Superior temporal gyrus (tissue), 1 donor: ENCODE measurements at regions not wholly inside any gene's neighbourhood (a gene's known extent, or its start where the extent isn't known, plus 50 kb on each side); places are given as distances from the start of the nearest gene placed in this dataset.
A peak's percentile ranks its signal among the peaks of the same experiment; 100 is the strongest.

ENCODE experiments used
- DNase-seq: peaks from one replicate; pipeline ENCODE4 v3.0.0-alpha.2; 2016; ENCODE audit errors: extremely low spot score

DNA sequence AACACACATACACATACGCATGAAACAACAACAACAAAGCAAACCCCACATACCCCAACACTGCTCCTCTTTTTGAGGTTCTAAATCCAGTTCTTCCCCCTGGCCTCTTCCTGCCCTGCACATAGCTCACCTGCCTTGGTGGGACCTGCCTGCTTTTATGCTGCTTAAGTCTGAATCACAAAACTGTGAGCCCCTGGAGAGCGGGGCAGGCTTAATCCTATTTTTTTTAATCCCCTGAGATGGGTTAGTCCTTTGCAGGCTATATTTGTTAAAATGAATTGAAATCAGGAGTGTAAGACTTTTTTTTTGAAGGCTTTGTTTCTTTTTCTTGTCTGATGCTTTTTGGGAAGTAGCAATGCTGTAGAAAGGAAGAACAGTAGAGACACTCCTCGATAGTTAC lies 84.6 kb upstream of the MAX start:
- no peak for DNase-seq

DNA sequence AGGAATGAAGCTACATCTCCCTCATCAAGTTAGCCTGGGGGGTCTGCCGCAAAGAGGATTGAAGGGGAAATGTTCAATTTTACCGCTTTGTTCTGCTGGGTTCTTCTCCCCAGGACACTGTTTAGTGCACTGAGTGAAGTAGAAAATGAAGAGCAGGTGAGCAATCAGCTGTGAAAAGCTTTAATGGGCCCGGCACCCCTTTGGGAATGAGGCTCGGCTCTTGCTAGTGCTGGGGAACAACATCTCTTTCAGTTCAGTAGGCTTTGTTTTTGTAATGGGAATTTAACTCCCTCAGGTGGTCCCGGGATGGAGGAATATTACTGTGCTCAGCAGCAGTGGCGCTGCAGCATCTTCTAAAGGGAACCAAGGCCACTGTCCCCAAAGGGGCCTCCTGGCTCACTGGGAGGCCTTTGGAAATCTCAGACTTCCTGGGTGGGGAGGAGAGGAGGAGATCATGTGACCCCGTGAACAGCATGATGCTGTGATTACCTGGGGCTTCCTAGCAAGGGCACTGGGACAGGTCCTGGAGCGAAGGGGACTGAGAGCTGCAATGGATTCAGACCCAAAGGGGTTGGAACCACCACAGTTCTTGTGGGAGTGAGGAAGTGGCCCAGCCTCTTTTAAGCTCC lies 85.2 kb upstream of the MAX start:
- no peak for DNase-seq

DNA sequence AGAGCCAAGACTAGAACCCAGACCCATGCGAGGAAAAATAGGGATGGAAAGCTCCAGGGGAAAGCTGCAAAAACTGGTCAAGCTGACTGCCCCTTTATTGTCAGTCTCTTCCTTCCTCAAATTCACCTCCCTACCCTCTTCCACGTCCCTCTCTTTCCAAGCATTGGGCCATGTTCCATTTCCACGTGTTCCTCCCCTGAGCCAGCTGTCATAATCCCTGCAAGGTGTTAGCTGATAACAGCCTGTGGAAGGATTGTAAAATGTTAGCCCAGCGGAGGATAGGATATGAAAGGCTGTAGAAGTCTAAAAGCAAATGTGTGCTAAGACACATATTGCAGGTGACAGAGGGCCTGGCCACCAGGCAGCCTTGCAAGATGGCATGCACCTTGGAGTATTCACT lies 88.0 kb upstream of the MAX start:
- no peak for DNase-seq

DNA sequence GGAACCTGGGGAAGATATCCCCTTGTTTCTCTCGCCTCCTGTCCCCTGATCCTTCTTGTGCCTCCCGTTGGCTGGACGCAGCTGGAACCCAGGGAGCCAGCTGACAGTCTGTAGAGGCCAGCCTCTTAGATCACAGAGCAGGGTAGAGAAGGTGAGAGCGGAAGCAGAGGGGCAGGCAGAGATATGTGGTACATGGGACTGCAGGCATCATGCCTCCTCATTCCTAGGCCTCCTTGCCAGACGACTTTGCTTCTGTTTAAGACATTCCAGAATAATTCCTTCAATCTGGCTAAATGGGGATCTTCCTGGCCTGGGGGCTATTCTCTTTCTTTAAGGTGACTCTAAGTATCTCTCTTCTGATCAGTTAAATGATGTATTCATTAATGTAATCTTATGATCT lies 89.4 kb upstream of the MAX start:
- no peak for DNase-seq

DNA sequence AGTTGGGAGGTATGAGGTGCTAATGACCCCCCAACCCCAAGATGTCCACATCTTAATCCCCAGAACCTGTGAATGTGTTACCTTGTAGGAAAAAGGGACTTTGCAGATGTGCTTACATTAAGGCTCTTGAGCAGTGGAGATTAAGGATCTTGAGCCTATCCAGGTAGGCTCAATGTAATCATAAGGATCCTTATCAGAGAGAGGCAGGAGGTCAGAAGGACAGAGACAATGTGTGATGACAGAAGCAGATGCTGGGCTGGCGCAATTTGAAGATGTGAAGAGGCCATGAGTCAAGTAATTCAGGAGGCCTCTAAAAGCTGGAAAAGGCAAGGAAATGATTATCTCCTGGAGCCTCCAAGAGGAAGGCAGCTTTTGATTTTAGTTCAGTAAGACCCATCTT lies 90.4 kb upstream of the MAX start:
- no peak for DNase-seq

DNA sequence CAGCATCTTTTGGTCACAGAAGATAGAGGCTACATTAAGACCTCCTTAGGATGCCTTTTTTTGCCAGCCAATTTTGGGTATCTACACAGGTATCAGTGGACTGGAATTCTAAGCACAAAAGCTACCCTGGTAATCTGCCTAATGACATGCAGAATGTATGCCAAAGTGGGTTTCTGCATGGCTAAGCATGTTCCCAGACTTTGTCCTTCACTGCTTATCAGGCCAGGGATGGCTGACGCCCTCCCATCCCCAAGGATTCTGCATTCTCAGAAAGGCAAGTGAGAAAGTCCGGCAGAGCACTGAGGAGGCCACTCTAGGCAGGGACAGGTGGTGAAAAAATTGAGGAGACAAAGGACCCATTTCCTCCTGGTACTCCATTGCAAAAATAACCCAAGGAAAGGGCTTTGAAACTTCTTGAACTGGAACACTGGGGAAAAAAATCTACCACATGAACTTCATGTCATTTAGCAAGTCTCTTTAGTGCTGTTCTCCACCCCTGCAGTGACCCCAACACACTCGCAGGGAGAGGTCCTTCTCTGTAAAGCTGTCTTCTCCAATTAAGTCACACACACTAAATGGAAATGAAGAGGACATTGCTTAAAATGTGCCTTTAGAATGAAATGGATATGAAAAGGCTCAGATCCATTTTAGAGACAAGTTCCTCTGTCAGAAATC lies 91.7 kb upstream of the MAX start:
- DNase-seq = no peak

DNA sequence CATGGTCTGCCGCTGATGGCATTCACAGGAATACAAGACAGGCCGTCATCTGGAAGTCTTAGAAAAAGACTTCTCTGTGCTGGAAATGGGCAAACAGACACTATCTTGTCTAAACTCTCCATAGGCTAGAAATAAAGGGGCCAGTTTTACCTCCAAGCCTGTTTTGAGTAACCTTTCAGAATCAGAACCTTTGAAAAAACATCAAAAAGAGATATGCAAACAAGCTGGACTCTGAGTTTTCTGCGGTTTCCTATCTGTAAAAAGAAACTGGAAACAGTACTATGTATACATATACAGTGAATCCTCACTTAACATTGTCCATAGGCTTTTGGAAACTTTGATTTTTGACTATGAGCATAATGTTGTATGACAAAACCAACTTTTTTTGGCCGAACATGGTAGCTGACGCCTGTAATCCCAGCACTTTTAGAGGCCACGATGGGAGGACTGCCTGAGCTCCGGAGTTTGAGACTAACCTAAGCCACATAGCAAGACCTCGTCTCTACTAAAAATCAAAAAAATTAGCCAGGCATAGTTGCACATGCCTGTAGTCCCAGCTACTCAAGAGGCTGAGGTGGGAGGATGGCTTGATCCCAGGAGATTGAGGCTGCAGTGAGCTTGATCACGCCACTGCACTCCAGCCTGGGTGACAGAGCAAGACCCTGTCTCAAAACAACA lies 92.9 kb upstream of the MAX start:
- no peak for DNase-seq

DNA sequence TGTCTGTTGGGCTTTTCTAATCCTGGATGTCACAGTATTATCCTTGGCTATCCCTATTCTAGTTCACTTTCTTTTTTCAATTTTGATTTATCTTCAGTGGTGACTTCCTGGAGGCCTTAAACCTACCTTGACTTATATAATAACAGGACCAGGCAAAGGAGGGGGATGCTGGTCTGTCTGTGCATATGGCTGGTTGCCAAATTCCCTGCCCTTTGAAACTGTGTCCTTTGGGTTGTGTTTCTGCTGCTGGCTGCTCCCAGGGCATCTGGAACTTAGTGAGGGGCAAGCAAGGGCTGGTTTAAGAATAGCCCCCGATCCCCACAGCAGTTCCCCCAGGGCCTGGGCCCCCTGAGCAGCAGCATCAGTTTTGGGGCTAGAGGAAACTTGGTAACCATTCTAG lies 96.0 kb upstream of the MAX start:
- no peak for DNase-seq

DNA sequence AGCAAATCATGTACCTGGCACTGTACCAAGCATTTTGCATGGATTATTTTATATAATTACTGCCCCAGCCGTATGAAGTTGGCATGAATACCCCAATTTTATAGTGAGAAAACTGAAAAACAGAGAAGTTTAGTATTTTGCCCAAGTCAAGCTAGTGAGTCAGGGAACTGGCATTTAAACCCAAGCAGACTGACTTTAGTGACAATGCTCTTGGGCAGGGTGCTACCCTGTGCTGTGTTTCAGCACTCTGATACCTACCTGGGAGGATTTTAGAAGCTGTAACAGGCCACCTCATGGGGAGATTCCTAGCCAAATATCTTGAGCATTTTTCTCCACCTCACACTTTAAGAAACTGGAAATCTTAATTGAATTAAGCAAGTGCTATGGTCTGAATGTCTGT lies 98.1 kb upstream of the MAX start:
- no peak for DNase-seq

DNA sequence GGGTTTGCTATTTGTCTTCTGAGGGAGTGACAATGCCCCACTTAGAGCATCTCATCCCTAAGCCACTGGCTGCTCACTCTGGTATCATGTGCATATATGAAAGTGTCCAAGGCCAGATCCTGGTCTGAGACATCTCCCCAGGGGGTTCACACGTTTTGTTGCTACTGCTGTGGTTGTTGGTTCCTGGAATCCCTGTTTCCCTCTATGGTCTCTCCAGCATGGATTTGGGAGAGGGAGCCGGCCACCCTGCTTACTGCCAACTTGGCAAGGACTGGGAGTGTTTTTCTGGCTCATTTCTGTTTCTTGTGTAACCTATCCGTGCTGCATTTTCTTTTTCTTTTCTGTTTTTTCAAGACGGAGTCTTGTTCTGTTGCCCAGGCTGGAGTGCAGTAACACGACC lies 101.3 kb upstream of the MAX start:
- no peak for DNase-seq

DNA sequence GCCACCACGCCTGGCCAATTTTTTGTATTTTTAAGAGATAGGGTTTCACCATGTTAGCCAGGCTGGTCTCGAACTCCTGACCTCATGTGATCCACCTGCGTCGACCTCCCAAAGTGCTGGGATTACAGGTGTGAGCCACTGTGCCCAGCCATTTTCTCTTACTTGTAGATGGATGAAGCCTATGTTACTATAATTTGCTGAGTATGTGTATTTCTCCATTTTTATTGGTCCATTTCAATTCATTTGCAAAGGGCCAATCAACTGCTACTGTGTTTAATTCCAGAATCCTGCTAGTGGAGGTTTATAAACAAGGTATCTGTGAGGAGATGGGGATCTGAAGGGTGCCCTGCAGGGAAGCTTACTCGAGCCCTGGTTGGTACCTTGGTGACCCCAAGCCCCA lies 101.7 kb upstream of the MAX start:
- DNase-seq = no peak

DNA sequence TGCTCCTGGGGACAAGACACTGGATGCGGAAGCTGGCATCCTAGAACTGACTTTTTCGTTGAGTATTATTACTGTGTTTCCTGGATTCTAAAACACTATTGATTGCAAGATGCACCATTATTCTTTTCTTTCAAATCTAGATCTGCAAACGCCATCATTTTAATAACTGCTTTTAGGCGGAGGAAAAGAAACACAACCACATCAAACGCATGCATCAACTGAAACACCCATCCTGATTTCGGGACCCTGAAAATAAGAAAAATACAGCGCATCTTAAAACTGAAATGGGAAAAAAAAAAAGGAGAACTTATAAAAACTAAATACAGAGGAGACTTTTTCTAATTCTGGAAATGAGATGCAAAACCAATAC lies 103.7 kb upstream of the MAX start:
- DNase-seq = no peak

DNA sequence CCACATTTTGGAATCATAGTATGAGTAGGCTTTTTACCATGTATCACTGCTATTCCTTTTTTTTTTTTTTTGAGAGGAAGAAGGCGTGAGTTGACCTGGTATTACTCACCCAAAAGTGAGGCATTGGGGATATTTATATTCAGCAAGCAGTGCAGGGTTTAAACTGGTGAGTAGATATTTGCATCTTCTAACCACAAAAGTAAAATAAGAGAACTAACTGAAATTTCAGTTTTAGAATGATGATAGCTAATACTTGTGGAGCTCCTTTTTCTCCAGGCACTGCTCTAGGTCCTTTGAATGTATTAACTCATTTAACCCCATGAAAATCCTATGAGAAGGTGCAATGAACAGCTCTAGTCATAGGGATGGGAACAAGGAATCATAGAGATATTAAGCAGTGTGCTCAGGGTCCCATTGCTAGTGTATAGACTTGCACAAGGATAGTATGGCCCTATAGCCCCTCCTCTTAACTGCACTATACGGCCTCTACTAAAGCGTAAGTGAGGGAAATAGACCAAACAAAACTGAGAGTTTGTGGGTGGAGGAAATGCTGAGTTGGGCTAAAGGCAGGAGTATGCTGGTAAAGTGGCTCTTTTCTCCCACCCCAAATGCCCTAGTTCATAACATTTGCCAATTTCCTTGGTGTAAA lies 104.3 kb upstream of the MAX start:
- no peak for DNase-seq

DNA sequence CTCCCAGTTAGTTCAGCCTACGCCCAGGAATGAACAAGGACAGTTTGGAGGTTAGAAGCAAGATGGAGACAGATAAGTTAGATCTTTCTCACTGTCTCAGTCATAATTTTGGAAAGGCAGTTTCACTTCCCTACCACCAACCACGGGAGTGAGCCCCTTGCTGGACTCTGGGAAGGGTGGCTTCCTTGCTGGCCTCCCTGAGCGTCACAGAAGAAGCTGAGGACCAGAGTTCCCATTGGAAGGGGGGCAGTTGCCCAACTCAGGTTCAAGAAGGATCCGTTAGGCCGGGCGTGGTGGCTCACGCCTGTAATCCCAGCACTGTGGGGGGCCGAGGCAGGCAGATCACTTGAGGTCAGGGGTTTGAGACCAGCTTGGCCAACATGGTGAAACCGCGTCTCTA lies 106.2 kb upstream of the MAX start:
- DNase-seq = no peak

DNA sequence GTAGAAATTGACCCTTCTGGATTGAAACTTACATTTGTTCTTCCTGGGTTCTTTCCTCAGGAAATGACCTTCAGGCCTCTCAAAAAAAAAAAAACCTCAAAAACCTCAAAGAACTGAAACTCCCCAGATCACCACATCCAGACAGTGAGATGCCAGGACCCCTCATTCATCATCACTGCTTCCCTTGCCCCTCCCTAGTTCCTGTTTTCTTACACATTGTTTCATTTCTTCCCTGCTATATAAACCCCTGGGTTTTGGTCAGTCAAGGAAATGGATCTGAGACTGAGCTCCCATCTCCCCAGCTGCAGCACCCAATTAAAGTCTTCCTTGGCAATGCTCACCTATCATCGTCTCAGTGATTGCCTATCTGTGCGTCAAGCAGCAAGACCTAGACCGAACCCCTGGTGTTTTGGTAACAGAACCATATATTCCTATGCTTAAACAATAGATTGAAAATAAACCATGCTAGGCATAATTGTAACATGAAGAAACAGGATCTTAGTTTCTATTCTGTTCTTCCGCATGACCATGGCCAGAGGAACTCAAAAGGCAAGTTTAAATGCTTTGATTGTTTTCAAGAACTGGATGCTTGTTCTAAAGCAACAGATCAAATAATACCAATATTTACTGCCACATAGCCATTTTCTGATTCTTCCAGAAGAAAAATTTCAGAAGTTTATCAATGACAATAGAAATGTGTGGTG lies 108.0 kb upstream of the MAX start:
- peak; percentile 64 for DNase-seq

DNA sequence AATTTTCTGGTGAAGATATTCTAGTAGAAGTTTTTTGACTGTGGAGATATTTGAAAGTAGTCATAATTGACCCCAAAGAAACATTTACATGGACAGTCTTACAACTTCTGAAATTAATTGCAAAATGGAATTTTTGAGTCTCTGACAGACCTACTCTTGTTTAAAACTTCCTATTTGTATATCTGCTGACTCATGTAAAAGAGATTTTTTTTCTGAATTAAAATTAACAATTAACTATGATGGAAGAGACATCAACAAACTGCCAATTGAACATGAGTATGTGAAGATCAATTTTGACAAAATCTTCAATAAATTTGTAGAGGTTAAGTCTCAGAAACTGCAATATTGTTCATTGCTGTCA lies 108.5 kb upstream of the MAX start:
- DNase-seq = peak; percentile 33

DNA sequence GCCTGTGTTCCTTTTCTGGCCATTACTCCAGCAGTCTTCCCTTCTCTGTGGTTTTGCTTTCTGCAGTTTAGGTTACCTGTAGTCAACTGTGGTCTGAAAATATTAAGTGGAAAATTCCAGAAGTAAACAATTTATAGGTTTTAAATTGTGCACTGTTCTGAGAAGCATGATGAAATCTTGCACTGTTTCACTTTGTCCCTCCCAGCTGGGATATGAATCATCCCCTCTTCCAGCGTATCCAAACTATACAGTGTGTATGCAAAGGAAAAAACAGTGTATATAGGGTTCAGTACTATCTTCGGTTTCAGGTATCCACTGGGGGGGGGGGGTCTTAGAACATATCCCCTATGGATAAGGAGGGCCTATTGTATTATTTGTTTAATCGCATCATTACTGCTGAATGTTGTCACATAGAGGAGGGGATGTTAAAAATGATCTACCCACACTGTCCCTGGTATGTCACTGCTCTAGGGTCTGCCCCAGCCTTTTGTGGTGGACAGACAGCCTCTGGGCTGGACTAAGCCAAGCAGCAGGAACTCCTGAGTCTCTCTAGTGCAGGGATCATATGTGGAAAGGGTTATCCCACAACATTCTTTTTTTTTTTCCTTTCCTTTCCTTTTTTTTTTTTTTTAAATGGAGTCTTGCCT lies 109.1 kb upstream of the MAX start:
- DNase-seq = peak; percentile 36

DNA sequence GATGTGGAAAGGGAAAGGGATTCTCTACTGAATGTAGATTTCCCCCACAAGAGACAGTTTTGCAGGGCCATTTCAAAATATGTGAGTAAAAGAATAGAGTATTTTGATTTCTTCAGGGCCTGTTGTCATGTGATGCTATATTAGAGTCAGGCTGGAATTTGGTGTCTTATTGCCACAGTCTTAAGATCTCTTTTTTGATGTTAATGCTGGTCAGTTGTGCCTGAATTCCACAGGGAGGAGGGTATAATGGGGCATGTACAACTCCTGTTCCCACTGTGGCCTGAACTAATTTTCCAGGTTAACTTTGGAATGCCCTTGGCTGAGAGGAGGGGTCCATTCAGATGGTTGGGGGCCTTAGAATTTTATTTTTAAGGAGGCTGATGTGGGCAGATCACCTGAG lies 111.0 kb upstream of the MAX start:
- no peak for DNase-seq

DNA sequence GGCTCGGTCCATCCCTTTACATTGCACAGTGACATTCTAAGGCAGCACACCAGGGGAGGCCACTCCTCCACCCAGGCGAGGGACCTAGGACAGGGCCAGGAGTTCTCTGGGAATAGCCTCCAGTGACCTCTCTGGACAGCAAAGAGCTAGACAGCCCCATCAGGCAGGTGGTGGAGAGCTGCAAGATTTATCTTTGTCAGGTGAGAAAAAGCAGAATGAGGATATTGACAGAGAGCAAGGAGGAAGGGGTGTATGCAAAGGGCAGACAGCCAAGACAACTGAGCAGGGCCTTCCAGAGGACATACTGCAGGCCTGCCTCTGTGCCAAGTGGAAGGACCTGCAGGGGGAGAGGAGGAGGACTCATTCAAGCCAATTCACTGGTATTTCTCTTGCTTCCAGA lies 112.4 kb upstream of the MAX start:
- DNase-seq = no peak

DNA sequence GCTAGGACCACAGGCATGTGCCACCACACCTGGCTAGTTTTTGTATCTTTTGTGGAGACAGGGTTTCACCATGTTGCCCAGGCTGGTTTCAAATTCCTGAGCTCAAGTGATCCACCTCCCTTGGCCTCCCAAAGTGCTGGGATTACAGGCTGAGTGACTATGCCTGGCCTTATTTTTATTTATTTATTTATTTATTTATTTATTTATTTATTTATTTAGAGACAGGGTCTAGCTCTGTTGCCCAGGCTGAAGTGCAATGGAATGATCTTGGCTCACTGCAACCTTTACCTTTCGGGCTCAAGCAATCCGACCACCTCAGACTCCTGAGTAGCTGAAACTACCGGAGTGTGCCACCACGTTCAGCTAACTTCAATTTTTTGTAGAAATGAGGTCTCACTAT lies 117.0 kb upstream of the MAX start:
- DNase-seq = no peak

DNA sequence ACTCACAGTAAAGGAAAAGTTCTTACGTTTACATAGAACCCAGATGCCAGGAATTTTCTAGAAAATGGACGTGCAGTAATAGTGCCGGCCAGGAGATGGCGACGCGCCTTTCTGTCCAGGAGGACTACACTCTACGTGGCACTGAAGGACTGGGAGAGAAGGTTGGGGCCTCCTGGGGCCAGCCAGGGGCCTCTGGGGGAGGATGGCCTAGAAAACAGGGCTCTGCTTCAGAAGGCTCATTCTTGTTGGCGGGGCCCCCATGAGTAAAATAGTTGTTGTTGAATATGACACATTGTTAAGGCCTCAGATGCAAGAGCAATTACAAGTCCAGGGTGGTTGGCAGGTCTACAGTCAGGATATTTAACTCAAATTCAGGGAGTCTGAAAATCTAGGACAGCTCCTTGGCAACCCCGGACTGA lies 120.1 kb upstream of the MAX start:
- DNase-seq = peak; percentile 88

DNA sequence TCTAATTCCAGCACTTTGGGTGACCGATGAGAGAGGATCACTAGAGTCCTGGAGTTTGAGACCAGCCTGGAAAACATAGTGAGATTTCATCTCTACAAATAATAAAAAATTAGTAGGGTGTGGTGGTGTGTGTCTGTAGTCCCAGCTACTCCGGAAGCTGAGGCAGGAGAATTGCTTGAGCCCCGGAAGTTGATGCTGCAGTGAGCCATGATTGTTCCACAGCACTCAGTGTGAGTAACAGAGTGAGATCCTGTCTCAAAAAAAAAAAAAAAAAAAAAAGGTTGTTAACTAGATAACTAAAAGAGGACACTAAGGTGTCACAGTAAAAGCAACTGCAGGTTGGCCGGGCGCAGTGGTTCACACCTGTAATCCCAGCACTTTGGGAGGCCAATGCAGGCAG lies 121.3 kb upstream of the MAX start:
- DNase-seq = no peak
